Kidney epithelial cell (primary cell): ENCODE measurements at regions not wholly inside any gene's neighbourhood (a gene's known extent, or its start where the extent isn't known, plus 50 kb on each side); places are given as distances from the start of the nearest gene placed in this dataset.

ENCODE experiments used
- DNase-seq: peaks from one replicate; pipeline ENCODE4 v3.0.0-alpha.2; 2010; ENCODE audit warnings: low read depth
- H3K27me3 ChIP-seq: 2 replicates; pipeline ENCODE4 v1.6.0; 2011; ENCODE audit warnings: low read length; ENCODE audit not compliant: control insufficient read depth, insufficient read depth
- H3K36me3 ChIP-seq: 2 replicates; pipeline ENCODE4 v1.5.1; 2011; ENCODE audit warnings: low read length; ENCODE audit not compliant: control insufficient read depth, insufficient read depth
- H3K4me3 ChIP-seq: 2 replicates; pipeline ENCODE4 v1.5.1; 2011; ENCODE audit warnings: low read depth, mild to moderate bottlenecking, control low read depth, low read length
- CTCF ChIP-seq: IDR thresholded peaks from 2 replicates; pipeline ENCODE4 v1.5.1; 2011; ENCODE audit warnings: mild to moderate bottlenecking, moderate library complexity, low read length, control low read depth, inconsistent platforms; ENCODE audit not compliant: insufficient read depth, poor library complexity, severe bottlenecking

- H3K36me3 ChIP-seq: no peaks in the 10 kb centered on the region
- no peak overlapping the region for H3K4me3 ChIP-seq
- DNase-seq: peak; percentile 37
- TF ChIP-seq CTCF: no peak
- no peaks in the 10 kb centered on the region for H3K27me3 ChIP-seq
Measured at GRCh38 chr13:86581706-86582105, 782.5 kb upstream of the SLITRK6 start.

- DNase-seq: no peak
- TF ChIP-seq CTCF: no peak
- no peaks in the 10 kb centered on the region for H3K27me3 ChIP-seq
- H3K4me3 ChIP-seq: no peak overlapping the region
- no peaks in the 10 kb centered on the region for H3K36me3 ChIP-seq
Measured at GRCh38 chr13:86584301-86584700, 785.1 kb upstream of the SLITRK6 start.

GRCh38 chr13:86585835-86586234, 786.6 kb upstream of the SLITRK6 start:
- DNase-seq: no peak
- no peaks in the 10 kb centered on the region for H3K36me3 ChIP-seq
- no peaks in the 10 kb centered on the region for H3K27me3 ChIP-seq
- H3K4me3 ChIP-seq: no peak overlapping the region
- TF ChIP-seq CTCF: no peak

- DNase-seq: no peak
- no peak overlapping the region for H3K4me3 ChIP-seq
- no peak for TF ChIP-seq CTCF
- no peaks in the 10 kb centered on the region for H3K36me3 ChIP-seq
- H3K27me3 ChIP-seq: no peaks in the 10 kb centered on the region
Measured at GRCh38 chr13:86591862-86592261, 792.6 kb upstream of the SLITRK6 start.

- Histone ChIP-seq H3K4me3 (no peak overlapping the region), H3K36me3 (no peaks in the 10 kb centered on the region), H3K27me3 (no peaks in the 10 kb centered on the region)
- peak; percentile 42 for DNase-seq
- no peak for TF ChIP-seq CTCF
Measured at GRCh38 chr13:86601351-86601750, 802.1 kb upstream of the SLITRK6 start.

- H3K27me3 ChIP-seq: no peaks in the 10 kb centered on the region
- no peaks in the 10 kb centered on the region for H3K36me3 ChIP-seq
- no peak overlapping the region for H3K4me3 ChIP-seq
- no peak for TF ChIP-seq CTCF
- DNase-seq: no peak
Measured at GRCh38 chr13:86606264-86606663, 807.0 kb upstream of the SLITRK6 start.
